HEK293T (cell line): ENCODE measurements at regions not wholly inside any gene's neighbourhood (a gene's known extent, or its start where the extent isn't known, plus 50 kb on each side); places are given as distances from the start of the nearest gene placed in this dataset.

Source experiments
- ARNT ChIP-seq: fragments of 450-650 bp; IDR thresholded peaks from 2 replicates; pipeline ENCODE4 v1.6.1; 2017; ENCODE audit warnings: mild to moderate bottlenecking
- BHLHE40 ChIP-seq: fragments of 450-650 bp; IDR thresholded peaks from 2 replicates; pipeline ENCODE4 v1.6.1; 2016; ENCODE audit warnings: mild to moderate bottlenecking, moderate library complexity, borderline replicate concordance
- ELF4 ChIP-seq: fragments of 450-650 bp; IDR thresholded peaks from 2 replicates; pipeline ENCODE4 v1.6.1; 2017; ENCODE audit warnings: antibody characterized with exemption
- FOXA1 ChIP-seq: fragments of 450-650 bp; IDR thresholded peaks from 2 replicates; pipeline ENCODE4 v1.6.1; 2016; ENCODE audit warnings: mild to moderate bottlenecking
- FOXK2 ChIP-seq: fragments of 450-650 bp; IDR thresholded peaks from 2 replicates; pipeline ENCODE4 v1.6.1; 2016; ENCODE audit warnings: mild to moderate bottlenecking
- FOXM1 ChIP-seq: fragments of 450-650 bp; IDR thresholded peaks from 2 replicates; pipeline ENCODE4 v1.6.1; 2017; ENCODE audit warnings: mild to moderate bottlenecking, borderline replicate concordance
- HDGF ChIP-seq: fragments of 450-650 bp; IDR thresholded peaks from 2 replicates; pipeline ENCODE4 v1.6.1; 2017; ENCODE audit warnings: antibody characterized with exemption, borderline replicate concordance
- L3MBTL2 ChIP-seq: fragments of 450-650 bp; conservative IDR thresholded peaks from 2 replicates; pipeline ENCODE4 v1.6.1; 2016; ENCODE audit warnings: mild to moderate bottlenecking
- LEF1 ChIP-seq: fragments of 450-650 bp; IDR thresholded peaks from 2 replicates; pipeline ENCODE4 v1.6.1; 2017; ENCODE audit warnings: mild to moderate bottlenecking, borderline replicate concordance
- NFRKB ChIP-seq: fragments of 450-650 bp; IDR thresholded peaks from 2 replicates; pipeline ENCODE4 v1.6.1; 2016; ENCODE audit warnings: mild to moderate bottlenecking, moderate library complexity
- PKNOX1 ChIP-seq: fragments of 450-650 bp; IDR thresholded peaks from 2 replicates; pipeline ENCODE4 v1.6.1; 2016
- SP1 ChIP-seq: fragments of 450-650 bp; IDR thresholded peaks from 2 replicates; pipeline ENCODE4 v1.6.1; 2017
- SUZ12 ChIP-seq: fragments of 450-650 bp; IDR thresholded peaks from 2 replicates; pipeline ENCODE4 v1.6.1; 2016; ENCODE audit warnings: mild to moderate bottlenecking
- ZNF384 ChIP-seq: fragments of 450-650 bp; IDR thresholded peaks from 2 replicates; pipeline ENCODE4 v1.6.1; 2016

GRCh38 chr2:150971910-150972309, 289.8 kb downstream of the RBM43 start:
- TF ChIP-seq NFRKB = no peak
- TF ChIP-seq L3MBTL2 = no peak
- TF ChIP-seq SUZ12 = no peak
- TF ChIP-seq SP1 = no peak
- no peak for TF ChIP-seq FOXK2
- no peak for TF ChIP-seq LEF1
- TF ChIP-seq BHLHE40 = no peak
- no peak for TF ChIP-seq FOXA1
- no peak for TF ChIP-seq ARNT
- TF ChIP-seq HDGF = no peak
- TF ChIP-seq FOXM1 = no peak
- TF ChIP-seq ZNF384 = no peak
- TF ChIP-seq PKNOX1 = no peak
- no peak for TF ChIP-seq ELF4
